Activated CD8-positive, alpha-beta memory T cell treated with anti-CD3 and anti-CD28 coated beads, Interleukin-2, amount 50 U/mL, for 4 hours (primary cell): ENCODE measurements at regions not wholly inside any gene's neighbourhood (a gene's known extent, or its start where the extent isn't known, plus 50 kb on each side); places are given as distances from the start of the nearest gene placed in this dataset.

Experiments used
- DNase-seq: peaks from one replicate; pipeline ENCODE4 v3.0.0-alpha.2; 2020

GRCh38 chr9:79955300-79955699 is 383.5 kb downstream of the TLE4 start:
- DNase-seq = no peak

GRCh38 chr9:79953908-79954307 is 382.1 kb downstream of the TLE4 start:
- DNase-seq = no peak

- no peak for DNase-seq
Measured at GRCh38 chr9:79952401-79952800, 380.6 kb downstream of the TLE4 start.

GRCh38 chr9:79946712-79947111 is 374.9 kb downstream of the TLE4 start:
- no peak for DNase-seq

- no peak for DNase-seq
Measured at GRCh38 chr9:79945495-79945894, 373.7 kb downstream of the TLE4 start.

- DNase-seq = no peak
Measured at GRCh38 chr9:79945016-79945415, 373.3 kb downstream of the TLE4 start.

- DNase-seq = no peak
Measured at GRCh38 chr9:79940919-79941318, 369.2 kb downstream of the TLE4 start.

- DNase-seq = no peak
Measured at GRCh38 chr9:79939819-79940218, 368.1 kb downstream of the TLE4 start.

GRCh38 chr9:79936336-79936735 is 364.6 kb downstream of the TLE4 start:
- DNase-seq = no peak

GRCh38 chr9:79929285-79929684 is 357.5 kb downstream of the TLE4 start:
- no peak for DNase-seq

- no peak for DNase-seq
Measured at GRCh38 chr9:79928661-79929223, 357.0 kb downstream of the TLE4 start.

- DNase-seq = no peak
Measured at GRCh38 chr9:79925326-79925725, 353.6 kb downstream of the TLE4 start.

GRCh38 chr9:79924836-79925235 is 353.1 kb downstream of the TLE4 start:
- no peak for DNase-seq

- no peak for DNase-seq
Measured at GRCh38 chr9:79917421-79917820, 345.7 kb downstream of the TLE4 start.

GRCh38 chr9:79913867-79914266 is 342.1 kb downstream of the TLE4 start:
- no peak for DNase-seq

GRCh38 chr9:79912318-79913070 is 340.7 kb downstream of the TLE4 start:
- DNase-seq = no peak

- no peak for DNase-seq
Measured at GRCh38 chr9:79911724-79912123, 340.0 kb downstream of the TLE4 start.

- DNase-seq = no peak
Measured at GRCh38 chr9:79902825-79903600, 331.2 kb downstream of the TLE4 start.

- DNase-seq = no peak
Measured at GRCh38 chr9:79900754-79901153, 329.0 kb downstream of the TLE4 start.

- DNase-seq = no peak
Measured at GRCh38 chr9:79896390-79896980, 324.7 kb downstream of the TLE4 start.

- DNase-seq = no peak
Measured at GRCh38 chr9:79895232-79895631, 323.5 kb downstream of the TLE4 start.

- DNase-seq = no peak
Measured at GRCh38 chr9:79889369-79889768, 317.6 kb downstream of the TLE4 start.

GRCh38 chr9:79885093-79885857 is 313.5 kb downstream of the TLE4 start:
- no peak for DNase-seq
